Muscle layer of duodenum (tissue), 2 donors: ENCODE measurements at regions not wholly inside any gene's neighbourhood (a gene's known extent, or its start where the extent isn't known, plus 50 kb on each side); places are given as distances from the start of the nearest gene placed in this dataset.

Source experiments
- H3K27ac ChIP-seq: one replicate; pipeline ENCODE4 v1.7.0; 2013; ENCODE audit warnings: mild to moderate bottlenecking, low read length
- H3K27me3 ChIP-seq: one replicate; pipeline ENCODE4 v1.7.0; 2013; ENCODE audit warnings: low read depth, mild to moderate bottlenecking, control low read depth, low read length
- H3K36me3 ChIP-seq, 2 donors: one replicate each; pipeline ENCODE4 v1.7.0; 2013; ENCODE audit warnings: low read length in 2 of 2, control low read depth in 1 of 2, mild to moderate bottlenecking in 1 of 2; ENCODE audit not compliant: insufficient read depth in 2 of 2, control insufficient read depth in 1 of 2
- H3K4me1 ChIP-seq, 2 donors: one replicate each; pipeline ENCODE4 v1.7.0; 2013; ENCODE audit warnings: low read length in 2 of 2, mild to moderate bottlenecking in 2 of 2, control low read depth in 1 of 2, moderate library complexity in 1 of 2; ENCODE audit not compliant: insufficient read depth in 2 of 2, control insufficient read depth in 1 of 2
- H3K4me3 ChIP-seq, 2 donors: one replicate each; pipeline ENCODE4 v1.7.0; 2013; ENCODE audit warnings: low read length in 2 of 2, low read depth in 1 of 2, mild to moderate bottlenecking in 1 of 2
- H3K9me3 ChIP-seq, 2 donors: one replicate each; pipeline ENCODE4 v1.7.0; 2013; ENCODE audit warnings: low read length in 2 of 2, control low read depth in 1 of 2, mild to moderate bottlenecking in 1 of 2; ENCODE audit not compliant: control insufficient read depth in 1 of 2
- donor health status: healthy.

- Histone ChIP-seq H3K36me3 (no peaks in the 10 kb centered on the region), H3K4me1 (peaks cover 0 to 10% of the 10 kb centered on the region in 2 donors), H3K27ac (no peak overlapping the region), H3K27me3 (peaks cover 15% of the 10 kb centered on the region), H3K9me3 (no peaks in the 10 kb centered on the region), H3K4me3 (no peak overlapping the region)
Measured at GRCh38 chr21:31553461-31553860, 106.0 kb upstream of the SOD1 start.

- peaks cover 11% of the 10 kb centered on the region for H3K27me3 ChIP-seq
- no peaks in the 10 kb centered on the region for H3K36me3 ChIP-seq
- H3K9me3 ChIP-seq = no peaks in the 10 kb centered on the region
- no peak overlapping the region for H3K4me3 ChIP-seq
- peaks cover 0 to 4% of the 10 kb centered on the region in 2 donors for H3K4me1 ChIP-seq
- H3K27ac ChIP-seq = no peak overlapping the region
Measured at GRCh38 chr21:31552826-31553225, 106.7 kb upstream of the SOD1 start.

GRCh38 chr21:31550070-31550469 lies 109.4 kb upstream of the SOD1 start:
- no peak overlapping the region for H3K4me3 ChIP-seq
- H3K36me3 ChIP-seq = no peaks in the 10 kb centered on the region
- H3K4me1 ChIP-seq = no peaks in the 10 kb centered on the region
- no peak overlapping the region for H3K27ac ChIP-seq
- no peaks in the 10 kb centered on the region for H3K9me3 ChIP-seq
- no peaks in the 10 kb centered on the region for H3K27me3 ChIP-seq

- H3K9me3 ChIP-seq = no peaks in the 10 kb centered on the region
- no peaks in the 10 kb centered on the region for H3K27me3 ChIP-seq
- no peaks in the 10 kb centered on the region for H3K36me3 ChIP-seq
- H3K4me3 ChIP-seq = no peak overlapping the region
- no peak overlapping the region for H3K27ac ChIP-seq
- no peaks in the 10 kb centered on the region for H3K4me1 ChIP-seq
Measured at GRCh38 chr21:31548688-31549087, 110.8 kb upstream of the SOD1 start.

- H3K36me3 ChIP-seq = no peaks in the 10 kb centered on the region
- no peak overlapping the region for H3K4me3 ChIP-seq
- no peaks in the 10 kb centered on the region for H3K4me1 ChIP-seq
- no peaks in the 10 kb centered on the region for H3K9me3 ChIP-seq
- no peaks in the 10 kb centered on the region for H3K27me3 ChIP-seq
- no peak overlapping the region for H3K27ac ChIP-seq
Measured at GRCh38 chr21:31546443-31547170, 112.9 kb upstream of the SOD1 start.

- no peak overlapping the region for H3K27ac ChIP-seq
- H3K4me3 ChIP-seq = no peak overlapping the region
- no peaks in the 10 kb centered on the region for H3K4me1 ChIP-seq
- no peaks in the 10 kb centered on the region for H3K27me3 ChIP-seq
- no peaks in the 10 kb centered on the region for H3K9me3 ChIP-seq
- H3K36me3 ChIP-seq = no peaks in the 10 kb centered on the region
Measured at GRCh38 chr21:31545036-31545435, 114.5 kb upstream of the SOD1 start.

- H3K9me3 ChIP-seq = no peaks in the 10 kb centered on the region
- no peaks in the 10 kb centered on the region for H3K36me3 ChIP-seq
- no peaks in the 10 kb centered on the region for H3K27me3 ChIP-seq
- H3K27ac ChIP-seq = no peak overlapping the region
- no peaks in the 10 kb centered on the region for H3K4me1 ChIP-seq
- H3K4me3 ChIP-seq = no peak overlapping the region
Measured at GRCh38 chr21:31543191-31543590, 116.3 kb upstream of the SOD1 start.

- Histone ChIP-seq H3K4me1 (no peaks in the 10 kb centered on the region), H3K27ac (no peak overlapping the region), H3K27me3 (no peaks in the 10 kb centered on the region), H3K9me3 (no peaks in the 10 kb centered on the region), H3K36me3 (no peaks in the 10 kb centered on the region), H3K4me3 (no peak overlapping the region)
Measured at GRCh38 chr21:31538816-31539215, 120.7 kb upstream of the SOD1 start.

GRCh38 chr21:31537872-31538576 lies 121.5 kb upstream of the SOD1 start:
- Histone ChIP-seq H3K9me3 (no peaks in the 10 kb centered on the region), H3K27me3 (no peaks in the 10 kb centered on the region), H3K36me3 (no peaks in the 10 kb centered on the region), H3K27ac (no peak overlapping the region), H3K4me1 (no peaks in the 10 kb centered on the region), H3K4me3 (no peak overlapping the region)

- Histone ChIP-seq H3K9me3 (no peaks in the 10 kb centered on the region), H3K4me1 (no peaks in the 10 kb centered on the region), H3K36me3 (no peaks in the 10 kb centered on the region), H3K27ac (no peak overlapping the region), H3K27me3 (no peaks in the 10 kb centered on the region), H3K4me3 (no peak overlapping the region)
Measured at GRCh38 chr21:31536138-31536537, 123.4 kb upstream of the SOD1 start.

- Histone ChIP-seq H3K4me3 (no peak overlapping the region), H3K36me3 (no peaks in the 10 kb centered on the region), H3K27ac (no peak overlapping the region), H3K9me3 (no peaks in the 10 kb centered on the region), H3K4me1 (no peaks in the 10 kb centered on the region), H3K27me3 (no peaks in the 10 kb centered on the region)
Measured at GRCh38 chr21:31531967-31532366, 127.5 kb upstream of the SOD1 start.
